Esophagus muscularis mucosa (tissue), 4 donors: ENCODE measurements at regions not wholly inside any gene's neighbourhood (a gene's known extent, or its start where the extent isn't known, plus 50 kb on each side); places are given as distances from the start of the nearest gene placed in this dataset.

Experiments used
- EP300 ChIP-seq: sonication (generic); formaldehyde crosslinking; IDR thresholded peaks from one replicate; pipeline ENCODE4 v1.6.1; 2017; ENCODE audit warnings: antibody characterized with exemption
- POLR2A ChIP-seq: fragments of 450-650 bp; IDR thresholded peaks from one replicate; pipeline ENCODE4 v1.6.1; 2017; ENCODE audit warnings: antibody characterized with exemption, moderate library complexity, mild to moderate bottlenecking, low read depth
- TF ChIP-seq, protein P1 (sequence below), 3 experiments: fragments of 200-600 bp in 2 of 3; fragments of 450-650 bp in 1 of 3; sonication (generic) in 2 of 3; IDR thresholded peaks; one replicate each; pipeline ENCODE4 v1.5.1; 2017 to 2019; ENCODE audit warnings: antibody characterized with exemption in 3 of 3, mild to moderate bottlenecking in 2 of 3, moderate library complexity in 1 of 3

DNA sequence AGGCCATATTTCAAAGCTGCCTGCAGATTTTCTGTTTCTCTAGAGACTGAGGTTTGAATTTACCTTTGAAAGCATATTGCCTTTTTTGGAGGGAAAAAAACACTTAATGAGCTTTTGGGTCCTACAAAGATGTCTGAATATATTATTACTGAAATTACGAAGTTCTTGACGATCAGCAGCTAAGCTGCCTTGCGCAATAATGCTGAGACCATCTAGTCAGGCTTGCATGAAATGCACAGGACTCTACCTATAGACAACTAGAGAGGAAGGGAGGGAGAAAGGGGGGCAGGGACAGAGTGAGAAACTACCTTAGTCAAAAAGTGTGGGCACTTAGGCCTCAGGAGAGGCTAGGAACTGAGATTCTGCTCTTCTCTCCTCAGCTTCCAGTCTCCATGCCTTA, 175.9 kb upstream of the KIF2A start:
- TF ChIP-seq POLR2A = no peak
- TF ChIP-seq, protein P1, sequence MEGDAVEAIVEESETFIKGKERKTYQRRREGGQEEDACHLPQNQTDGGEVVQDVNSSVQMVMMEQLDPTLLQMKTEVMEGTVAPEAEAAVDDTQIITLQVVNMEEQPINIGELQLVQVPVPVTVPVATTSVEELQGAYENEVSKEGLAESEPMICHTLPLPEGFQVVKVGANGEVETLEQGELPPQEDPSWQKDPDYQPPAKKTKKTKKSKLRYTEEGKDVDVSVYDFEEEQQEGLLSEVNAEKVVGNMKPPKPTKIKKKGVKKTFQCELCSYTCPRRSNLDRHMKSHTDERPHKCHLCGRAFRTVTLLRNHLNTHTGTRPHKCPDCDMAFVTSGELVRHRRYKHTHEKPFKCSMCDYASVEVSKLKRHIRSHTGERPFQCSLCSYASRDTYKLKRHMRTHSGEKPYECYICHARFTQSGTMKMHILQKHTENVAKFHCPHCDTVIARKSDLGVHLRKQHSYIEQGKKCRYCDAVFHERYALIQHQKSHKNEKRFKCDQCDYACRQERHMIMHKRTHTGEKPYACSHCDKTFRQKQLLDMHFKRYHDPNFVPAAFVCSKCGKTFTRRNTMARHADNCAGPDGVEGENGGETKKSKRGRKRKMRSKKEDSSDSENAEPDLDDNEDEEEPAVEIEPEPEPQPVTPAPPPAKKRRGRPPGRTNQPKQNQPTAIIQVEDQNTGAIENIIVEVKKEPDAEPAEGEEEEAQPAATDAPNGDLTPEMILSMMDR (IDR thresholded peaks at IDR 0.05) = no peak
- TF ChIP-seq EP300 = no peak
